Spleen (tissue), 11 donors: ENCODE measurements at regions not wholly inside any gene's neighbourhood (a gene's known extent, or its start where the extent isn't known, plus 50 kb on each side); places are given as distances from the start of the nearest gene placed in this dataset.
A peak's percentile ranks its signal among the peaks of the same experiment; 100 is the strongest.

Experiments
- DNase-seq: peaks from one replicate; pipeline ENCODE4 v3.0.0-alpha.2; 2020
- H3K27ac ChIP-seq, 8 donors: fragments of 200-600 bp; sonication (generic) in 7 of 8; 1 replicate in 4 of 8; 2 replicates in 4 of 8; pipeline versions ENCODE4 v1.5.0 to v1.8.0; 2016 to 2021; ENCODE audit warnings: inconsistent platforms in 4 of 8, mild to moderate bottlenecking in 4 of 8, moderate library complexity in 1 of 8
- H3K27me3 ChIP-seq, 7 donors: fragments of 200-600 bp; sonication (generic) in 6 of 7; replicated peaks in 1 of 7; 1 replicate in 4 of 7; 2 replicates in 3 of 7; pipeline versions ENCODE4 v1.5.0 to v1.8.0; 2016 to 2021; ENCODE audit warnings: inconsistent platforms in 3 of 7, mild to moderate bottlenecking in 1 of 7
- H3K36me3 ChIP-seq, 6 donors: fragments of 200-600 bp; sonication (generic) in 5 of 6; 1 replicate in 4 of 6; 2 replicates in 2 of 6; pipeline versions ENCODE4 v1.5.0 to v1.8.0; 2016 to 2021; ENCODE audit warnings: inconsistent platforms in 2 of 6
- H3K4me1 ChIP-seq, 6 donors: fragments of 200-600 bp; sonication (generic) in 5 of 6; 1 replicate in 3 of 6; 2 replicates in 3 of 6; pipeline versions ENCODE4 v1.5.0 to v1.8.0; 2016 to 2021; ENCODE audit warnings: inconsistent platforms in 3 of 6
- H3K4me3 ChIP-seq, 8 donors: fragments of 200-600 bp; sonication (generic) in 7 of 8; 1 replicate in 4 of 8; 2 replicates in 4 of 8; pipeline versions ENCODE4 v1.5.0 to v1.8.0; 2016 to 2021; ENCODE audit warnings: inconsistent platforms in 4 of 8, mild to moderate bottlenecking in 4 of 8, moderate library complexity in 2 of 8
- H3K9me3 ChIP-seq, 8 donors: fragments of 200-600 bp; sonication (generic) in 7 of 8; 1 replicate in 4 of 8; 2 replicates in 4 of 8; pipeline versions ENCODE4 v1.5.0 to v1.8.0; 2016 to 2021; ENCODE audit warnings: inconsistent platforms in 4 of 8
- POLR2A ChIP-seq, 3 donors: fragments of 450-650 bp; IDR thresholded peaks; one replicate each; pipeline ENCODE4 v1.5.1; 2017; ENCODE audit warnings: antibody characterized with exemption in 3 of 3, mild to moderate bottlenecking in 1 of 3
- POLR2AphosphoS5 ChIP-seq, 3 donors: sonication (generic); formaldehyde crosslinking; IDR thresholded peaks; one replicate each; pipeline ENCODE4 v1.5.1; 2017; ENCODE audit warnings: antibody characterized with exemption in 3 of 3
- WGBS, 5 donors: extraction: QIAGEN DNeasy Blood & Tissue Kit in 3 of 5; methylation state at CpG; one replicate each; pipeline versions ENCODE4 v1.1.5 to v1.1.7; 2013 to 2018; 5-methylcytosine and 5-hydroxymethylcytosine counted together
- intact Hi-C: fragments of 100-400 bp; cut with DNase I; formaldehyde crosslinking; loops from one replicate; pipeline ENCODE4 v1.15.0; 2023; ENCODE audit warnings: low total_unique reads
- TF ChIP-seq, protein P1 (sequence below), 11 experiments: fragments of 200-600 bp in 7 of 11; fragments of 450-650 bp in 4 of 11; sonication (generic) in 4 of 11; IDR thresholded peaks in 8 of 11; conservative IDR thresholded peaks in 3 of 11; 1 replicate in 7 of 11; 2 replicates in 4 of 11; pipeline versions ENCODE4 v1.4.0 to v1.8.0; 2016 to 2021; ENCODE audit warnings: antibody characterized with exemption in 11 of 11, inconsistent platforms in 4 of 11, mild to moderate bottlenecking in 1 of 11
- donor health status: healthy with polysubstance abuse.
- donor health status: DM: no; HTN: no; CAD: no; lungs with moderate emphysema.
- donor health status: DM: no; HTN: no; CAD: no.
- donor health status: Bipolar disorder and iron deficiency.
- donor health status: healthy.
- donor health status: DM: no; HTN: no; CAD: no.
- donor health status: DM: yes; HTN: yes; CAD: no.

GRCh38 chr6:786946-787763, 94.2 kb upstream of the EXOC2 start:
- no peaks in the 10 kb centered on the region for H3K4me1 ChIP-seq
- H3K27ac ChIP-seq: no peak overlapping the region
- peaks cover 0 to 6% (median 0%) of the 10 kb centered on the region in 8 donors for H3K9me3 ChIP-seq
- H3K4me3 ChIP-seq: no peak overlapping the region
- peaks cover 0 to 35% (median 8%) of the 10 kb centered on the region in 7 donors for H3K27me3 ChIP-seq
- WGBS, 5 donors: 70 to 79% (median 74%) methylated on average over 12 of the region's 12 CpGs
- H3K36me3 ChIP-seq: no peaks in the 10 kb centered on the region
- TF ChIP-seq, protein P1, sequence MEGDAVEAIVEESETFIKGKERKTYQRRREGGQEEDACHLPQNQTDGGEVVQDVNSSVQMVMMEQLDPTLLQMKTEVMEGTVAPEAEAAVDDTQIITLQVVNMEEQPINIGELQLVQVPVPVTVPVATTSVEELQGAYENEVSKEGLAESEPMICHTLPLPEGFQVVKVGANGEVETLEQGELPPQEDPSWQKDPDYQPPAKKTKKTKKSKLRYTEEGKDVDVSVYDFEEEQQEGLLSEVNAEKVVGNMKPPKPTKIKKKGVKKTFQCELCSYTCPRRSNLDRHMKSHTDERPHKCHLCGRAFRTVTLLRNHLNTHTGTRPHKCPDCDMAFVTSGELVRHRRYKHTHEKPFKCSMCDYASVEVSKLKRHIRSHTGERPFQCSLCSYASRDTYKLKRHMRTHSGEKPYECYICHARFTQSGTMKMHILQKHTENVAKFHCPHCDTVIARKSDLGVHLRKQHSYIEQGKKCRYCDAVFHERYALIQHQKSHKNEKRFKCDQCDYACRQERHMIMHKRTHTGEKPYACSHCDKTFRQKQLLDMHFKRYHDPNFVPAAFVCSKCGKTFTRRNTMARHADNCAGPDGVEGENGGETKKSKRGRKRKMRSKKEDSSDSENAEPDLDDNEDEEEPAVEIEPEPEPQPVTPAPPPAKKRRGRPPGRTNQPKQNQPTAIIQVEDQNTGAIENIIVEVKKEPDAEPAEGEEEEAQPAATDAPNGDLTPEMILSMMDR (IDR thresholded peaks at IDR 0.05 in 8 of 11, conservative IDR thresholded peaks at IDR 0.05 in 3 of 11): peak; percentile 14 to 54 (median 44)
- TF ChIP-seq POLR2A (IDR thresholded peaks at IDR 0.05): no peak
- intact Hi-C loops: loop anchor here (5.0 kb wide), 1 partner anchor 195 kb away; no protein-coding TSS in a partner anchor
- no peak for DNase-seq

DNA sequence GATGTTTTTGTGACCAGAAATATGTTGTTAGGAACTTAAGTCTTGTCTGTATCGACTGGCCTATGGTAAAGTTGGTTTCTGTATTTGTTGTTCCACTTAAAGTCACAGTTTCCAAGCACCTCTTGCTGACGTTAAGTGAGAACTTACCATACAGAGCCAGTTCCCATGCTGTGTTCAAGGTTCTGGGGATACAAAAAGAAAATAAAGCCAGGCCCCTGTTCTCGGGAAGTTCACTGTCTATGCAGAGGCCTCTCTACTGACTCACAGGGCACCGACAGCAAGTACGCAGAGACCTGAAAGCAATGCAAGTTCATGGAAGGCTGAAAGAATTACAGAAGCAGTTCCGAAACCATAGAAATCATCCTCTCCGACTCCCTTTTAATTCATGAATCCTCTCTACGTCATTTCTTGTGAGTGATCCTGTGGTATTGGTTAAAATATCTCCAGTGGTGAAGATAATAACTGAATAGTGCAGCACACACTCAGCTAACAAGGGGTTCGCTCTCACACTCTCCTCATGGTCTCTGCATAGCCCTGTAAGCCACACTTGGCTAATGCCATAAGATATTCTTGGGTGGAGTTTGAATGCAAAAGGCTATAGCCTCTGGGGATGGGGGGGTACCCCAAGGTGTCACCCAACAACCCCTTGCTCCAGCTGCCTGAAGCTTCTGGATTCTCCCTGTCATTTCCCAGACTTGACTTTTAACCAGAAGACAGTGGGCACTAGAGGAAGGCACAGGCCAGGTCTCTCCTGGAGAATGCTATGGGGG, 91.2 kb upstream of the EXOC2 start:
- WGBS, 5 donors: 86 to 90% (median 88%) methylated on average over 9 of the region's 9 CpGs
- TF ChIP-seq, protein P1 (IDR thresholded peaks at IDR 0.05 in 8 of 11, conservative IDR thresholded peaks at IDR 0.05 in 3 of 11): no peak
- TF ChIP-seq POLR2A (IDR thresholded peaks at IDR 0.05) (no peak), POLR2AphosphoS5 (IDR thresholded peaks at IDR 0.05) (no peak)
- H3K4me3 ChIP-seq: no peak overlapping the region
- intact Hi-C loops: no loop called here
- H3K27me3 ChIP-seq: peaks cover 0 to 17% (median 0%) of the 10 kb centered on the region in 7 donors
- H3K36me3 ChIP-seq: no peaks in the 10 kb centered on the region
- H3K4me1 ChIP-seq: no peaks in the 10 kb centered on the region
- DNase-seq: no peak
- no peak overlapping the region for H3K27ac ChIP-seq
- H3K9me3 ChIP-seq: no peaks in the 10 kb centered on the region

DNA sequence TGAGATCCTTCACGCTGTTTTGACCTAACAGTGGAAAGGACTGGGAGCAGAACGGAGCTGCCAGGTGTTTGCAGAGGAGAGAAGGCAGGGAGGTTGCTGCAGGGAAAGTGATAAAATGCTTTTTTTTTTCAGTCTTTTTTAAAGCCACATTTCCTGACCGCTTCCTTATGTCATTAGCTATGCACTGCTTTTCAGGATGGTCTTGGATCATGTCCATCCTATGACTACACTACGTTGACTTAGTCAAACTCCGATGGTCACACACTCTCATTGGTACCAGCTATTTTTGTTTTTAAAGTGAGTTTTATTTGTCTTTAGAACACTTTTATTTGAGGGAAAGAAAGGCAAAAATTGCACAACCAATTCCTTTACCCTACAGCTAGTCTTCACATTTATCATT, 89.2 kb upstream of the EXOC2 start:
- Histone ChIP-seq H3K27ac (no peak overlapping the region), H3K27me3 (peaks cover 0 to 24% (median 0%) of the 10 kb centered on the region in 7 donors), H3K36me3 (no peaks in the 10 kb centered on the region), H3K4me3 (no peak overlapping the region), H3K4me1 (no peaks in the 10 kb centered on the region), H3K9me3 (no peaks in the 10 kb centered on the region)
- intact Hi-C loops: no loop called here
- 67 to 82% (median 73%) methylated on average over 5 of the region's 5 CpGs for WGBS, 5 donors
- no peak for DNase-seq
- TF ChIP-seq POLR2AphosphoS5 (IDR thresholded peaks at IDR 0.05): no peak
- TF ChIP-seq, protein P1 (IDR thresholded peaks at IDR 0.05 in 8 of 11, conservative IDR thresholded peaks at IDR 0.05 in 3 of 11): no peak
- TF ChIP-seq POLR2A (IDR thresholded peaks at IDR 0.05): no peak
